ENCODE measurements at regions not wholly inside any gene's neighbourhood (a gene's known extent, or its start where the extent isn't known, plus 50 kb on each side); places are given as distances from the start of the nearest gene placed in this dataset.

GRCh38 chr13:39894586-39894985 is 239.1 kb downstream of the COG6 start:
- H4K20me1 ChIP-seq (ENCODE audit: control insufficient read depth, insufficient read depth): no peaks in the 10 kb centered on the region
- intact Hi-C loops (cut with micrococcal nuclease; ENCODE audit: unreplicated experiment): no loop called here
- ChIA-PET POLR2A (no interaction called here), CTCF (no interaction called here), SMC1A (ENCODE audit: uncharacterized antibody, unreplicated experiment) (no interaction called here), RAD21 (ENCODE audit: unreplicated experiment) (no interaction called here)
- no peaks in the 10 kb centered on the region for H3K4me1 ChIP-seq (ENCODE audit: control insufficient read depth, insufficient read depth, low read length)
- no peak overlapping the region for H2AFZ ChIP-seq (ENCODE audit: control insufficient read depth, low read depth, low read length)
- no peaks in the 10 kb centered on the region for H3K79me2 ChIP-seq (ENCODE audit: control insufficient read depth, insufficient read depth, low read length)
- FAIRE-seq (no peak), ATAC-seq (no peak), DNase-seq (ENCODE audit: low read depth, low spot score) (no peak)
- WGBS (ENCODE audit: insufficient coverage, insufficient replicate concordance, low lambda C conversion rate, missing lambda C conversion rate): 88% methylated on average over 5 of the region's 5 CpGs
- H3K4me2 ChIP-seq (ENCODE audit: control insufficient read depth, insufficient read depth): no peak overlapping the region
- in situ Hi-C loops (cut with MboI): no loop called here
- no peaks in the 10 kb centered on the region for H3K36me3 ChIP-seq (ENCODE audit: control insufficient read depth in 2 of 2, insufficient read depth in 2 of 2, low read length in 1 of 2)
- H3K9ac ChIP-seq (ENCODE audit: control insufficient read depth, insufficient read depth, low read length): no peak overlapping the region
- H3K4me3 ChIP-seq: no peak overlapping the region
- no TSS peak for BruUV-seq (replicated peaks)
- TF ChIP-seq RAD21 (IDR thresholded peaks at IDR 0.05; ENCODE audit: insufficient read depth, low read depth, low read length) (no peak), ZNF274 (IDR thresholded peaks at IDR 0.05; ENCODE audit: insufficient read depth, insufficient read length) (no peak), BHLHE40 (IDR thresholded peaks at IDR 0.05; ENCODE audit: borderline replicate concordance in 1 of 2, low read depth in 2 of 2, low read length in 1 of 2) (no peak), JUND (IDR thresholded peaks at IDR 0.05; ENCODE audit: low read depth, low read length) (no peak), MEF2B (IDR thresholded peaks at IDR 0.05; ENCODE audit: partially characterized antibody, poor library complexity, severe bottlenecking) (no peak), E4F1 (IDR thresholded peaks at IDR 0.05; ENCODE audit: borderline replicate concordance, partially characterized antibody) (no peak), IRF5 (IDR thresholded peaks at IDR 0.05; ENCODE audit: borderline replicate concordance) (no peak), NR2C1 (IDR thresholded peaks at IDR 0.05) (no peak), CREM (IDR thresholded peaks at IDR 0.05; ENCODE audit: low read depth) (no peak), PAX8 (IDR thresholded peaks at IDR 0.05) (no peak), ZNF384 (IDR thresholded peaks at IDR 0.05; ENCODE audit: borderline replicate concordance, low read depth, low read length) (no peak), KAT2A (conservative IDR thresholded peaks at IDR 0.05; ENCODE audit: control insufficient read depth, low read depth, low read length) (no peak), ZBTB40 (IDR thresholded peaks at IDR 0.05; ENCODE audit: borderline replicate concordance) (no peak), NFXL1 (IDR thresholded peaks at IDR 0.05; ENCODE audit: borderline replicate concordance) (no peak), CBX3 (IDR thresholded peaks at IDR 0.05; ENCODE audit: borderline replicate concordance, low read depth) (no peak), LARP7 (IDR thresholded peaks at IDR 0.05) (no peak), ASH2L (IDR thresholded peaks at IDR 0.05; ENCODE audit: borderline replicate concordance, low read depth) (no peak), RFX5 (IDR thresholded peaks at IDR 0.05; ENCODE audit: low read depth, low read length) (no peak), SREBF1 (IDR thresholded peaks at IDR 0.05; ENCODE audit: low read length) (no peak), ZNF24 (IDR thresholded peaks at IDR 0.05) (no peak)
- H3K27ac ChIP-seq (ENCODE audit: control insufficient read depth, insufficient read depth): no peak overlapping the region
- H3K27me3 ChIP-seq (replicated peaks in 1 of 2; ENCODE audit: control insufficient read depth in 2 of 2, insufficient read depth in 2 of 2, low read length in 1 of 2): no peaks in the 10 kb centered on the region
- no peaks in the 10 kb centered on the region for H3K9me3 ChIP-seq (replicated peaks; ENCODE audit: control insufficient read depth, insufficient read depth, low read length)
